ENCODE measurements at regions not wholly inside any gene's neighbourhood (a gene's known extent, or its start where the extent isn't known, plus 50 kb on each side); places are given as distances from the start of the nearest gene placed in this dataset.

GRCh38 chr7:80311313-80311712 lies 176.7 kb downstream of the GNAI1 start:
- no peak for TF ChIP-seq CTCF (IDR thresholded peaks at IDR 0.05)
- TF ChIP-seq POLR2A (IDR thresholded peaks at IDR 0.05), result no peak

Data from body of pancreas (tissue), 4 donors.